ENCODE measurements at regions not wholly inside any gene's neighbourhood (a gene's known extent, or its start where the extent isn't known, plus 50 kb on each side); places are given as distances from the start of the nearest gene placed in this dataset.

GRCh38 chr7:81882086-81882485 is 112.2 kb upstream of the HGF start (continued):
- no peak for TF ChIP-seq E2F8 (IDR thresholded peaks at IDR 0.05; ENCODE audit: low read depth, partially characterized antibody)
- no peak for TF ChIP-seq ESRRA (IDR thresholded peaks at IDR 0.05; ENCODE audit: low read length)
- no peak for TF ChIP-seq BMI1 (IDR thresholded peaks at IDR 0.05; ENCODE audit: borderline replicate concordance)
- no peak for TF ChIP-seq TCF3 (IDR thresholded peaks at IDR 0.05; ENCODE audit: borderline replicate concordance, insufficient read depth, low read depth, low read length)
- TF ChIP-seq SMAD1 (IDR thresholded peaks at IDR 0.05; ENCODE audit: low read depth, partially characterized antibody), result no peak
- no peak for TF ChIP-seq RELA (IDR thresholded peaks at IDR 0.05; ENCODE audit: borderline replicate concordance, partially characterized antibody)
- no peak for TF ChIP-seq ZBTB4 (CRISPR knock-in tag; IDR thresholded peaks at IDR 0.05)
- no peak for TF ChIP-seq EP300 (IDR thresholded peaks at IDR 0.05; ENCODE audit: borderline replicate concordance in 1 of 2, control insufficient read depth in 1 of 2, low read depth in 2 of 2, low read length in 2 of 2)
- no peak for TF ChIP-seq IRF5 (IDR thresholded peaks at IDR 0.05; ENCODE audit: borderline replicate concordance)
- TF ChIP-seq CBFB (IDR thresholded peaks at IDR 0.05; ENCODE audit: low read depth), result no peak
- no peak for TF ChIP-seq FOS (IDR thresholded peaks at IDR 0.05; ENCODE audit: borderline replicate concordance, extremely low read depth, insufficient read length)
- no peak for TF ChIP-seq PAX8 (IDR thresholded peaks at IDR 0.05)
- TF ChIP-seq ASH2L (IDR thresholded peaks at IDR 0.05; ENCODE audit: borderline replicate concordance, low read depth), result no peak

All from GM12878 (cell line).